ENCODE measurements at regions not wholly inside any gene's neighbourhood (a gene's known extent, or its start where the extent isn't known, plus 50 kb on each side); places are given as distances from the start of the nearest gene placed in this dataset.

GRCh38 chr13:83298617-83299016 is 583.7 kb downstream of the SLITRK1 start:
- Mint-ChIP-seq H3K36me3 (ENCODE audit: low read depth) (no peaks in the 10 kb centered on the region), H3K4me3 (no peak overlapping the region), H3K4me1 (no peaks in the 10 kb centered on the region), H3K27me3 (no peaks in the 10 kb centered on the region), H3K9me3 (peaks cover 6% of the 10 kb centered on the region), H3K27ac (no peak overlapping the region)
- CTCF ChIA-PET, result no interaction called here
- POLR2A ChIA-PET, result no interaction called here
- no peak for TF ChIP-seq CTCF (IDR thresholded peaks at IDR 0.05)
- ATAC-seq (ENCODE audit: low read depth) (no peak), DNase-seq (no peak)
- intact Hi-C loops (cut with micrococcal nuclease), result no loop called here

- H3K36me3 Mint-ChIP-seq (ENCODE audit: low read depth), result no peaks in the 10 kb centered on the region
- ChIA-PET CTCF (no interaction called here), POLR2A (no interaction called here)
- H3K9me3 Mint-ChIP-seq, result peaks cover 12% of the 10 kb centered on the region
- no peak for TF ChIP-seq CTCF (IDR thresholded peaks at IDR 0.05)
- ATAC-seq (ENCODE audit: low read depth) (no peak), DNase-seq (no peak)
- H3K4me1 Mint-ChIP-seq, result no peaks in the 10 kb centered on the region
- intact Hi-C loops (cut with micrococcal nuclease), result no loop called here
- no peaks in the 10 kb centered on the region for H3K27me3 Mint-ChIP-seq
- H3K27ac Mint-ChIP-seq, result no peak overlapping the region
- no peak overlapping the region for H3K4me3 Mint-ChIP-seq
Observed at GRCh38 chr13:83297586-83298290, 584.5 kb downstream of the SLITRK1 start.

- no peak overlapping the region for H3K27ac Mint-ChIP-seq
- ATAC-seq (ENCODE audit: low read depth) (no peak), DNase-seq (no peak)
- H3K27me3 Mint-ChIP-seq, result no peaks in the 10 kb centered on the region
- intact Hi-C loops (cut with micrococcal nuclease), result no loop called here
- POLR2A ChIA-PET, result no interaction called here
- no peak for TF ChIP-seq CTCF (IDR thresholded peaks at IDR 0.05)
- H3K9me3 Mint-ChIP-seq, result peaks cover 14% of the 10 kb centered on the region
- CTCF ChIA-PET, result no interaction called here
- H3K4me3 Mint-ChIP-seq, result no peak overlapping the region
- no peaks in the 10 kb centered on the region for H3K4me1 Mint-ChIP-seq
- no peaks in the 10 kb centered on the region for H3K36me3 Mint-ChIP-seq (ENCODE audit: low read depth)
Observed at GRCh38 chr13:83295686-83296085, 586.6 kb downstream of the SLITRK1 start.

- ATAC-seq (ENCODE audit: low read depth) (no peak), DNase-seq (no peak)
- Mint-ChIP-seq H3K36me3 (ENCODE audit: low read depth) (no peaks in the 10 kb centered on the region), H3K4me1 (no peaks in the 10 kb centered on the region), H3K9me3 (peaks cover under 1% of the 10 kb centered on the region), H3K4me3 (no peak overlapping the region), H3K27me3 (no peaks in the 10 kb centered on the region), H3K27ac (no peak overlapping the region)
- TF ChIP-seq CTCF (IDR thresholded peaks at IDR 0.05), result no peak
- ChIA-PET CTCF (no interaction called here), POLR2A (no interaction called here)
- intact Hi-C loops (cut with micrococcal nuclease), result no loop called here
Observed at GRCh38 chr13:83286737-83287136, 595.5 kb downstream of the SLITRK1 start.

GRCh38 chr13:83281654-83282053 is 600.6 kb downstream of the SLITRK1 start:
- TF ChIP-seq CTCF (IDR thresholded peaks at IDR 0.05), result no peak
- Mint-ChIP-seq H3K27me3 (no peaks in the 10 kb centered on the region), H3K4me1 (no peaks in the 10 kb centered on the region), H3K36me3 (ENCODE audit: low read depth) (no peaks in the 10 kb centered on the region), H3K9me3 (peaks cover 2% of the 10 kb centered on the region), H3K4me3 (no peak overlapping the region), H3K27ac (no peak overlapping the region)
- no peak for ATAC-seq (ENCODE audit: low read depth)
- DNase-seq, result no peak
- CTCF ChIA-PET, result no interaction called here
- intact Hi-C loops (cut with micrococcal nuclease), result no loop called here
- POLR2A ChIA-PET, result no interaction called here
